Ishikawa (cell line): ENCODE measurements at regions not wholly inside any gene's neighbourhood (a gene's known extent, or its start where the extent isn't known, plus 50 kb on each side); places are given as distances from the start of the nearest gene placed in this dataset.

Experiments used
- CEBPB ChIP-seq: IDR thresholded peaks from 2 replicates; pipeline ENCODE4 v1.6.1; 2012
- CREB1 ChIP-seq: IDR thresholded peaks from 2 replicates; pipeline ENCODE4 v1.6.1; 2012; ENCODE audit warnings: low read depth
- EP300 ChIP-seq: IDR thresholded peaks from 2 replicates; pipeline ENCODE4 v1.6.1; 2012; ENCODE audit warnings: borderline replicate concordance
- FOXM1 ChIP-seq: IDR thresholded peaks from 2 replicates; pipeline ENCODE4 v1.6.1; 2012; ENCODE audit warnings: low read depth, borderline replicate concordance
- NFIC ChIP-seq: IDR thresholded peaks from 2 replicates; pipeline ENCODE4 v1.6.1; 2012
- RAD21 ChIP-seq: IDR thresholded peaks from 2 replicates; pipeline ENCODE4 v1.6.1; 2012; ENCODE audit warnings: low read depth
- TAF1 ChIP-seq: IDR thresholded peaks from 2 replicates; pipeline ENCODE4 v1.6.1; 2012; ENCODE audit warnings: low read depth, mild to moderate bottlenecking
- TCF12 ChIP-seq: IDR thresholded peaks from 2 replicates; pipeline ENCODE4 v1.6.1; 2012; ENCODE audit warnings: low read depth
- YY1 ChIP-seq: IDR thresholded peaks from 2 replicates; pipeline ENCODE4 v1.6.1; 2012; ENCODE audit warnings: low read depth
- ZBTB7A ChIP-seq: IDR thresholded peaks from 2 replicates; pipeline ENCODE4 v1.6.1; 2012; ENCODE audit warnings: low read depth
- TF ChIP-seq, protein P1 (sequence below): IDR thresholded peaks from 2 replicates; pipeline ENCODE4 v1.6.1; 2012; ENCODE audit warnings: low read depth, mild to moderate bottlenecking
- TF ChIP-seq, protein P2 (sequence below): IDR thresholded peaks from 2 replicates; pipeline ENCODE4 v1.6.1; 2012
- TF ChIP-seq, protein P3 (sequence below): IDR thresholded peaks from 2 replicates; pipeline ENCODE4 v1.6.1; 2012

DNA sequence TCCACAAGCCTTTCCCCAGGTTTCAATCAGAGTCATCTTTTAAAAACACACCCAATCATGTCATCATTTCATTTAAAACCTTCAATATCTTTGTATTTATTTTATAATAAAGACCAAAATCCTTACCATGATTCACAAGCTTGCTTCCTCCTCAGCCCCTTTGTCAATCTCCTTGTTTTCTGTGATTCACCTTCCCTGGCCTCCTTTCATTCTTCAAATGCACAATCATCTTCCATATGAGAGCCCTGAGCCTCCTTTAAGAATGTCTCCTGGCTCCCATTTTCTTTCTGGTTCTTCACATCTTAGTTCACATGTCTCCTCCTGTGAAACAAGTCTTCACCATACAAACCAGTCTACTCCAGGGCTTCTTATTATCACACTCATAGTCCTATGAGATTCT, 904.0 kb downstream of the SORCS3 start:
- TF ChIP-seq TAF1 (no peak), NFIC (no peak), EP300 (no peak), ZBTB7A (no peak), CREB1 (no peak), CEBPB (no peak), RAD21 (no peak), FOXM1 (no peak), TCF12 (no peak), YY1 (no peak)
- TF ChIP-seq, protein P1, sequence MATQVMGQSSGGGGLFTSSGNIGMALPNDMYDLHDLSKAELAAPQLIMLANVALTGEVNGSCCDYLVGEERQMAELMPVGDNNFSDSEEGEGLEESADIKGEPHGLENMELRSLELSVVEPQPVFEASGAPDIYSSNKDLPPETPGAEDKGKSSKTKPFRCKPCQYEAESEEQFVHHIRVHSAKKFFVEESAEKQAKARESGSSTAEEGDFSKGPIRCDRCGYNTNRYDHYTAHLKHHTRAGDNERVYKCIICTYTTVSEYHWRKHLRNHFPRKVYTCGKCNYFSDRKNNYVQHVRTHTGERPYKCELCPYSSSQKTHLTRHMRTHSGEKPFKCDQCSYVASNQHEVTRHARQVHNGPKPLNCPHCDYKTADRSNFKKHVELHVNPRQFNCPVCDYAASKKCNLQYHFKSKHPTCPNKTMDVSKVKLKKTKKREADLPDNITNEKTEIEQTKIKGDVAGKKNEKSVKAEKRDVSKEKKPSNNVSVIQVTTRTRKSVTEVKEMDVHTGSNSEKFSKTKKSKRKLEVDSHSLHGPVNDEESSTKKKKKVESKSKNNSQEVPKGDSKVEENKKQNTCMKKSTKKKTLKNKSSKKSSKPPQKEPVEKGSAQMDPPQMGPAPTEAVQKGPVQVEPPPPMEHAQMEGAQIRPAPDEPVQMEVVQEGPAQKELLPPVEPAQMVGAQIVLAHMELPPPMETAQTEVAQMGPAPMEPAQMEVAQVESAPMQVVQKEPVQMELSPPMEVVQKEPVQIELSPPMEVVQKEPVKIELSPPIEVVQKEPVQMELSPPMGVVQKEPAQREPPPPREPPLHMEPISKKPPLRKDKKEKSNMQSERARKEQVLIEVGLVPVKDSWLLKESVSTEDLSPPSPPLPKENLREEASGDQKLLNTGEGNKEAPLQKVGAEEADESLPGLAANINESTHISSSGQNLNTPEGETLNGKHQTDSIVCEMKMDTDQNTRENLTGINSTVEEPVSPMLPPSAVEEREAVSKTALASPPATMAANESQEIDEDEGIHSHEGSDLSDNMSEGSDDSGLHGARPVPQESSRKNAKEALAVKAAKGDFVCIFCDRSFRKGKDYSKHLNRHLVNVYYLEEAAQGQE: no peak
- TF ChIP-seq, protein P2, sequence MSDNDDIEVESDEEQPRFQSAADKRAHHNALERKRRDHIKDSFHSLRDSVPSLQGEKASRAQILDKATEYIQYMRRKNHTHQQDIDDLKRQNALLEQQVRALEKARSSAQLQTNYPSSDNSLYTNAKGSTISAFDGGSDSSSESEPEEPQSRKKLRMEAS: no peak
- TF ChIP-seq, protein P3, sequence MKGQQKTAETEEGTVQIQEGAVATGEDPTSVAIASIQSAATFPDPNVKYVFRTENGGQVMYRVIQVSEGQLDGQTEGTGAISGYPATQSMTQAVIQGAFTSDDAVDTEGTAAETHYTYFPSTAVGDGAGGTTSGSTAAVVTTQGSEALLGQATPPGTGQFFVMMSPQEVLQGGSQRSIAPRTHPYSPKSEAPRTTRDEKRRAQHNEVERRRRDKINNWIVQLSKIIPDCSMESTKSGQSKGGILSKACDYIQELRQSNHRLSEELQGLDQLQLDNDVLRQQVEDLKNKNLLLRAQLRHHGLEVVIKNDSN: no peak
